Small intestine (tissue), 7 donors: ENCODE measurements at regions not wholly inside any gene's neighbourhood (a gene's known extent, or its start where the extent isn't known, plus 50 kb on each side); places are given as distances from the start of the nearest gene placed in this dataset.

ENCODE experiments used
- DNase-seq, 2 donors: peaks; one replicate each; pipeline versions ENCODE4 v3.0.0 to v3.0.0-alpha.2; 2013
- FAIRE-seq: peaks from 2 replicates; lab custom pipeline; 2012; peaks lifted over from hg19 to GRCh38; lab: Jason Lieb, UNC
- H3K27ac ChIP-seq, 3 donors: one replicate each; pipeline ENCODE4 v1.5.1; 2013; ENCODE audit warnings: low read length in 2 of 3, mild to moderate bottlenecking in 2 of 3, control low read depth in 1 of 3, inconsistent platforms in 1 of 3, low read depth in 1 of 3, moderate library complexity in 1 of 3
- H3K27me3 ChIP-seq, 3 donors: one replicate each; pipeline ENCODE4 v1.6.1; 2013; ENCODE audit warnings: low read length in 3 of 3, inconsistent platforms in 1 of 3; ENCODE audit not compliant: control insufficient read depth in 3 of 3, insufficient read depth in 3 of 3
- H3K36me3 ChIP-seq, 3 donors: one replicate each; pipeline ENCODE4 v1.6.1; 2013; ENCODE audit warnings: low read length in 3 of 3, inconsistent platforms in 1 of 3, low read depth in 1 of 3, mild to moderate bottlenecking in 1 of 3, moderate library complexity in 1 of 3; ENCODE audit not compliant: control insufficient read depth in 3 of 3, insufficient read depth in 2 of 3
- H3K4me1 ChIP-seq, 3 donors: one replicate each; pipeline ENCODE4 v1.6.1; 2013; ENCODE audit warnings: low read length in 2 of 3, inconsistent platforms in 1 of 3, low read depth in 1 of 3, mild to moderate bottlenecking in 1 of 3, moderate library complexity in 1 of 3; ENCODE audit not compliant: control insufficient read depth in 3 of 3, insufficient read depth in 2 of 3
- H3K4me3 ChIP-seq, 3 donors: one replicate each; pipeline ENCODE4 v1.5.1; 2013; ENCODE audit warnings: low read length in 3 of 3, control low read depth in 1 of 3, inconsistent platforms in 1 of 3, low read depth in 1 of 3, mild to moderate bottlenecking in 1 of 3, moderate library complexity in 1 of 3
- H3K9me3 ChIP-seq, 2 donors: one replicate each; pipeline ENCODE4 v1.6.1; 2013; ENCODE audit warnings: low read depth in 1 of 2, low read length in 1 of 2; ENCODE audit not compliant: control insufficient read depth in 2 of 2, insufficient read depth in 1 of 2
- WGBS, 3 donors: extraction: QIAGEN DNeasy Blood & Tissue Kit; methylation state at CpG; one replicate each; pipeline ENCODE4 v1.1.7; 2013; 5-methylcytosine and 5-hydroxymethylcytosine counted together
- donor health status: healthy with polysubstance abuse.
- donor health status: control.
- donor health status: control.
- donor health status: Bipolar disorder and iron deficiency.
- donor health status: healthy.

DNA sequence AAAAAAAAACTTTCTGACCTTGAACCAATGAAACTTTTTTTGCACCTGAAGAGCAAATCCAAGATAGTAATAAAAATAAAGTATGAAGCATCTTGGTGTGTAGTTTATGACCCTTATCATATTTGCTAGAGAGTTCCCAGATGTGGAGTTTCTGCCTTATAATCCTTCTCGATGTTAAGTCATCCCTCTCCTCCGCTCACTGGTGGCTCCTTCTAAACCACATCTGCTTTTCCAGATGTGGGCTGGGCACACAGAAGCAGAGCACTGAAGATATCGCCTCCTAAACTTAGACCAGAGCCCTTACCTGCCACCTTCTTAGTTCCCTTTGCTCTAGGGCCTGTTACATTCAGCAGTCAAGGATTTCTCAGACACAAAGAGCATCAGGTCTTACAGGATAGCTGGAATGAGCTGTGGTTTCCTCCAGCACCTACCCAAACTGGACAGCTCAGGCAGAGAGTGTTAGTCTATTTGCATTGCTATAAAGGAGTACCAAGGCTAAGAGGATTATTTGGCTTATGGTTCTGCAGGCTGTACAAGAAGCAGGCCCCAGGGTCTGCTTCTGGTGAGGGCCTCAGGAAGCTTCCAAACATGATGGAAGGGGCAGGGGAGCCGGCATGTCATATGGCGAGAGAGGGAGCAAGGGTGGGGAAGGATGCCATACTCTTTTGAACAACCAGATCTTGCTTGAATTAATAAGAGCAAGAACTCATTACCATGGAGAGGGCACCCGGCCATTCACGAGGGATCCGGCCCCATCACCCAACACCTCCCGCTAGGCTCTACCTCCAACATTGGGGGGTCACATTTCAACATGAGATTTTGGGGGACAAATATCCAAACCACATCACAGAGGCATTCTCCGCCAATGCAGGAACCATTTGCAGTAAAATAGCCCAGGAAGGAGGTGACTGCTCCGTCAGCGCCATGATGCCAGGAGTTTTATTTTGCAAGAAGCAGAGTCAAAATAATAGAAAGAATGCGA lies 75.6 kb upstream of the HELT start:
- H3K27ac ChIP-seq = no peak overlapping the region
- DNase-seq (no peak), FAIRE-seq (no peak)
- H3K4me3 ChIP-seq = no peak overlapping the region
- 86 to 92% (median 88%) methylated on average over 13 of the region's 13 CpGs for WGBS, 3 donors
- H3K9me3 ChIP-seq = peaks cover 0 to 5% of the 10 kb centered on the region in 2 donors
- no peaks in the 10 kb centered on the region for H3K4me1 ChIP-seq
- no peaks in the 10 kb centered on the region for H3K36me3 ChIP-seq
- H3K27me3 ChIP-seq = no peaks in the 10 kb centered on the region

DNA sequence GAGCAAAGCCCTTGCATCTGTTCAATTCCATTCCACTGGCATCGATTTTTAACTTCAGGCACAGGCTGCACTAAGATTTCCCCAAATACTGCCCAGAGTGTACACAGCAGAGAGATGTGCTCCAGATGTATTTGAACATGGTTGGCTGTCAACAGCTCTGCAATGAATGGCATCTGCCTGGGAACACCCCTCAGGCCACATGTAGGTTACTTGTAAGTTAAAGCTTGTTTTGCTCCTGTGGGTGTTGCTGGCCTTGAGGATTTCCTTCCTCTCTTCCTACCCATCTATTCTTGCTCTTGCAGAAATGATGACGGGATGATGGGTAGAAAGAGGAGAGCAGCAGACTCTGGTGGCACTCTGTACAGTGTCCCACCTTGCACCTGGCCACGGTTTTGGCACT lies 69.3 kb upstream of the HELT start:
- H3K4me1 ChIP-seq = no peaks in the 10 kb centered on the region
- no peaks in the 10 kb centered on the region for H3K9me3 ChIP-seq
- no peak overlapping the region for H3K27ac ChIP-seq
- 61 to 73% (median 69%) methylated on average over 3 of the region's 3 CpGs for WGBS, 3 donors
- FAIRE-seq = no peak
- H3K4me3 ChIP-seq = no peak overlapping the region
- peaks cover 0 to 5% (median 0%) of the 10 kb centered on the region in 3 donors for H3K27me3 ChIP-seq
- DNase-seq = no peak
- no peaks in the 10 kb centered on the region for H3K36me3 ChIP-seq

DNA sequence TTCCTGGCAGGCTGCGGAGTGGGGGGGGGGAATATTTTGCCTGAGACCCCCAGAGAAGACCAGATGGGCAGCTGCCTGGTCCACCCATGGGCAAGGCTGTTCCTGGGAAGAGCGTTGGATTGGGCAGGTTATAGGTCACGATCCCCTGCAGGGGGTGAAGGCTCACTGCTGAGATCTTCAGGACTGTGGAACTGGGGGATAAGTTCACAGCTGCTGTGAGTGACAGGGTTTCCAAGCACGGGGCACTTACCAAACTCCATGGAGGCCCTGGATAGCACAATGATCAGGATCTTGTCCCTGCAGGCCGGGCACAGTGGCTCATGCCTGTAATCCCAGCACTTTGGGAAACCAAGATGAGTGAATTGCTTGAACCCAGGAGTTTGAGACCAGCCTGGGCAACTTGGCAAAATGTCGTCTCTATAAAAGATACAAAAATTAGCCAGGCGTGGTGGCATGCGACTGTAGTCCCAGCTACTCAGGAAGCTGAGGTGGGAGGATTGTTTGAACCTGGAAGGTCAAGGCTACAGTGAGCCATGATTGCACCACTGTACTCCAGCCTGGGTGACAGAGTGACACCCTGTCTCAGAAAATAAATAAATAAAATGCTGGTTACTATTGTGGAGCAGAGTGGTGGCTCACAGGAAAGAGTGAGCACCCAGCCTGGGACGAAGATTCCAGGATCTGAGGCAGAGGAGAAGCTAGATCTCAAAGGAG lies 68.0 kb upstream of the HELT start:
- WGBS, 3 donors = 79 to 84% (median 79%) methylated on average over 9 of the region's 9 CpGs
- FAIRE-seq (no peak), DNase-seq (no peak)
- no peaks in the 10 kb centered on the region for H3K36me3 ChIP-seq
- no peak overlapping the region for H3K4me3 ChIP-seq
- no peaks in the 10 kb centered on the region for H3K9me3 ChIP-seq
- H3K27ac ChIP-seq = no peak overlapping the region
- H3K27me3 ChIP-seq = peaks cover 0 to 5% (median 0%) of the 10 kb centered on the region in 3 donors
- no peaks in the 10 kb centered on the region for H3K4me1 ChIP-seq

DNA sequence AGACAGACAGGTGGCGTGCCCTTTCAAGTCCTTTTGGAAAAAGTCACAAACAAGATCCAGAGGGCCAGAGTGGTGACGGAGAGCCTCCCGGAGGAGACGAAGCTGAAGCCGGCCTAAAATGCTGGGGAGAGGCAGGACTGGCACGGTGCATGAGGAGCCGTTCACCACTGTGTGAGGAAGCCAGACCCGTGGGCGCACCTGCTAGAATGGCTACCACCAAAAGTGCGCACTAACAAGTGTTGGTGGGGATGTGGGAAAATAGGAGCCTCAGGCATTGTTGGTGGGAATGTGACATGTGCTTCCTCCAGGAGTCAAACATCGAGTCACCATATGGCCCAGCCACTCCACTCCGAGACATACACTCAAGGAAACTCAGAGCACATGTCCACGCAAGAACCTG lies 67.4 kb upstream of the HELT start:
- Histone ChIP-seq H3K4me1 (no peaks in the 10 kb centered on the region), H3K9me3 (no peaks in the 10 kb centered on the region), H3K4me3 (no peak overlapping the region), H3K36me3 (no peaks in the 10 kb centered on the region), H3K27me3 (peaks cover 0 to 5% (median 0%) of the 10 kb centered on the region in 3 donors), H3K27ac (no peak overlapping the region)
- DNase-seq (no peak), FAIRE-seq (no peak)
- 80 to 83% (median 82%) methylated on average over 13 of the region's 13 CpGs for WGBS, 3 donors

DNA sequence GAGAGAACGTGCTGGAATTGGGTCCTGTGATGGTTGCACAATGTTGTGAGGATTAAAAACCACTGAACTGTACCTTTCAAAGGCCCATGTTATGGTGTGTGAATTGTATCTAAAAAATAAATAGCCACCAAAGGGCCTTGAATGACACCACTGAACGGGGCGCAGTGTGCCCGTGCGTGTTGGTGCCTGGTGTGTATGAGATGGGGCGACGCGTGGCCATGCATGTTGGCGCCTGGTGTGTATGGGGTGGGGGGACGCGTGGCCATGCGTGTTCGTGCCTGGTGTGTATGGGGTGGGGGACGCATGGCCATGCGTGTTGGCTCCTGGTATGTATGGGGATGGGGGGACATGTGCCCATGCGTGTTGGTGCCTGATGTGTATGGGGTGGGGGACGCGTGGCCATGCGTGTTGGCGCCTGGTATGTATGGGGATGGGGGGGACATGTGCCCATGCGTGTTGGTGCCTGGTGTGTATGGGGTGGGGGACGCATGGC lies 66.6 kb upstream of the HELT start:
- H3K4me1 ChIP-seq = no peaks in the 10 kb centered on the region
- no peak for FAIRE-seq
- 93 to 95% (median 95%) methylated on average over 21 to 22 of the region's 22 CpGs for WGBS, 3 donors

DNA sequence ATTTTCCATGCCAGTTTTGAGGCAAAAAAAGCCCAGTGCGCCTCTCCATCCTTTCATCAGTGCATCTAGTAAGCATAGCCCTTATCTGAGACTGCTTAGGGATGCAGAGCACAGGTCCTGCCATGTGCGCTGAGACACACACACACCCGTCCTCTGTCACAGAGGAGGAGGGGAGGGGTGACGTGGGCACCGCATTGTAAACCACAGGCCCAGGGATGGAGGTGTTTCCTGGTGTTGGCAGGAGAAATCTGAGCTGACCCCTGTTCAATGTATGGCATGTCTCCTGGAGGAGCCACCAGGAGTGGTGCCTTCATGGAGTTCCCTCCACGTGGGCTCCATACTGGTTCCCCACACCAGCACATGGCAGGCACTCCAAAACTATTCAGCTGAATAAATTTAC lies 65.8 kb upstream of the HELT start:
- Histone ChIP-seq H3K27ac (no peak overlapping the region), H3K9me3 (no peaks in the 10 kb centered on the region), H3K4me1 (no peaks in the 10 kb centered on the region), H3K27me3 (peaks cover 0 to 5% (median 2%) of the 10 kb centered on the region in 3 donors), H3K4me3 (no peak overlapping the region), H3K36me3 (no peaks in the 10 kb centered on the region)
- no peak for DNase-seq
- 60 to 68% (median 68%) methylated on average over 6 of the region's 6 CpGs for WGBS, 3 donors
- no peak for FAIRE-seq

More for the DNA sequence above, 66.6 kb upstream of the HELT start:
- Histone ChIP-seq H3K36me3 (no peaks in the 10 kb centered on the region), H3K9me3 (no peaks in the 10 kb centered on the region), H3K27me3 (peaks cover 0 to 5% (median 0%) of the 10 kb centered on the region in 3 donors), H3K27ac (no peak overlapping the region), H3K4me3 (no peak overlapping the region)
- no peak for DNase-seq

DNA sequence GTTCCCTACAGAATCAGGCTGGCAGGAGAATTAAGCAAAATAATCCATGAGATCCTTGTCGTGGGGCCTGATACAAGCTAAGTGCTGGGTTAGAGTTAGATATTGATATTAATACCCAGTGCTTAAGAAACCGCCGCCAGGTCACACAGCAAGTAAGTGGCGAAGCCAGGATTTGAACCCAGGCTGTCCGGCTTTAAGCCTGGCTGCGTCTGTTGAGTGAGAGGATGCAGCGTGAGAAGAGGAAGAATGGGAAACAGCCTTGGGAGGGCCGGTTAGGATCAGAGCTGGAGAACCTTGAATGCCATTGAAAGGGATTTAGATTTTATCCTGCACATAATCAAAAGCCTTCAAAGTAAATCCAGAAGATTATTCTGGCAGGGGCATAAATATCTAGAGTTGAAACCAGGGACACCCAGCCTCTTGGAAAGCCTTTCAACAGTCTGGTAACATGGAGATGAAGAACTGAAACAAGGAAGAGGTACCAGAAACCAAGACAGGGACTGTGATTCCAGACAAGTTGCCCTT lies 64.8 kb upstream of the HELT start:
- Histone ChIP-seq H3K4me1 (no peaks in the 10 kb centered on the region), H3K9me3 (no peaks in the 10 kb centered on the region), H3K4me3 (no peak overlapping the region), H3K36me3 (no peaks in the 10 kb centered on the region), H3K27me3 (peaks cover 0 to 5% (median 2%) of the 10 kb centered on the region in 3 donors), H3K27ac (no peak overlapping the region)
- 87 to 89% (median 88%) methylated on average over 8 of the region's 8 CpGs for WGBS, 3 donors
- DNase-seq (no peak), FAIRE-seq (no peak)

DNA sequence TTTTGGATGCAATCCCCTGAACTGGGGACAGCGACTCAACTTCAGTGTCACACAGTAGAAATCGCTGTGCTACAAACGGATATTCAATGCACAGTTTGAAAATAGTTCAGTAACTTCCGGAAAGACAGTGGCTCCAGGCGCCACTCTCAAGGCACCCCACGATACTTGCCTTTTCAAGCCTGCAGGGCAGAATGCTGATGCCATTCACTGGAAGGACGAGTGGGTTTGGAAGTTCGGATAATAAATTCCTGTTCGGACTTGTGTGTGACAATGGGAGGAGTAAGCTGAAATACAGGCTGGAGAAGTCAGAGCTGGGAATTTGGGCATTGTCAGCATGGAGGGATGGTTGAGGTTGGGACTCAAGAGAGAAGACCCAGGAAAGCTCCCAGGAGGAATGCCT lies 64.3 kb upstream of the HELT start:
- H3K9me3 ChIP-seq = no peaks in the 10 kb centered on the region
- FAIRE-seq = no peak
- 75 to 87% (median 85%) methylated on average over 9 of the region's 9 CpGs for WGBS, 3 donors

More for the DNA sequence above, 64.3 kb upstream of the HELT start:
- no peaks in the 10 kb centered on the region for H3K36me3 ChIP-seq
- H3K4me3 ChIP-seq = no peak overlapping the region
- no peak for DNase-seq
- no peaks in the 10 kb centered on the region for H3K4me1 ChIP-seq
- peaks cover 0 to 4% (median 2%) of the 10 kb centered on the region in 3 donors for H3K27me3 ChIP-seq
- no peak overlapping the region for H3K27ac ChIP-seq
